ENCODE measurements at regions not wholly inside any gene's neighbourhood (a gene's known extent, or its start where the extent isn't known, plus 50 kb on each side); places are given as distances from the start of the nearest gene placed in this dataset.
"Not testable (repeated sequence)": the region's sequence is repeated elsewhere in the genome, so short reads cannot be mapped to it uniquely, and the experiment has no call there.

DNA sequence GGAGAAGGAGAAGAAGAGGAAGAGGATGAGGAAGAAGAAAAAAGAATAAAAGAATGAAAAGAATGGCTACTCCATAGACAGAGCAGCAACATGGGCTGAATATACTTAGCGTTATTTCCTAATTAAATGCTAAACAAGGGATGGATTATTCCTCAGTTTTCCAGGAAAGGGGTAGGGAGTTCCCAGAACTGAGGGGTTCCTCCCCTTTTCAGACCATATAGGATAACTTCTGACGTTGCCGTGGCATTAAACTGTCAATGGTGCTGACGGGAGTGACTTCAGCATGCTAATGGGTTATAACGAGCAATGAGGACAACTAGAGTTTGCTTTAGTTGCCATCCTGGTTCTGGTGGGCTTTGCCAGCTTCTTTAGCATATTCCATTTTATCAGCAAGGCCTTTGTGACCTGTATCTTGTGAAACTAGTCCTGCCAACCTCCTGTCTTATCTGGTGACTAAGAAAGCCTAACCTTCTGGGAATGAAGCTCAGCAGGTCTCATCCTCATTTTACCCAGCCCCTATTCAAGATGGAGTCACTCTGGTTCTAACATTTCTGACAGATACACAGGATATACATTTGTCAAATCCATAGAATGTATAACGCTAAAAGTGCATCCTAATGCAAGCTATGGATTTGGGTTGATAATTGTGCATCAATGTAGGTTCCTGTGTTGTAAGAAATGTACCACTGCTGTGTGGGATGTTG lies 152.3 kb downstream of the MAIP1 start:
- no peak for DNase-seq (ENCODE audit: low read depth in 1 of 2, low spot score in 1 of 2)
- Histone ChIP-seq H3K4me3 (replicated peaks; ENCODE audit: insufficient read depth, low read length) (no peak overlapping the region), H3K27ac (replicated peaks) (no peak overlapping the region), H3K27me3 (ENCODE audit: insufficient read depth, poor library complexity, severe bottlenecking) (no peaks in the 10 kb centered on the region)
- TF ChIP-seq SPI1 (IDR thresholded peaks at IDR 0.05; ENCODE audit: borderline replicate concordance, low read depth) = no peak
- TF ChIP-seq, protein P1, sequence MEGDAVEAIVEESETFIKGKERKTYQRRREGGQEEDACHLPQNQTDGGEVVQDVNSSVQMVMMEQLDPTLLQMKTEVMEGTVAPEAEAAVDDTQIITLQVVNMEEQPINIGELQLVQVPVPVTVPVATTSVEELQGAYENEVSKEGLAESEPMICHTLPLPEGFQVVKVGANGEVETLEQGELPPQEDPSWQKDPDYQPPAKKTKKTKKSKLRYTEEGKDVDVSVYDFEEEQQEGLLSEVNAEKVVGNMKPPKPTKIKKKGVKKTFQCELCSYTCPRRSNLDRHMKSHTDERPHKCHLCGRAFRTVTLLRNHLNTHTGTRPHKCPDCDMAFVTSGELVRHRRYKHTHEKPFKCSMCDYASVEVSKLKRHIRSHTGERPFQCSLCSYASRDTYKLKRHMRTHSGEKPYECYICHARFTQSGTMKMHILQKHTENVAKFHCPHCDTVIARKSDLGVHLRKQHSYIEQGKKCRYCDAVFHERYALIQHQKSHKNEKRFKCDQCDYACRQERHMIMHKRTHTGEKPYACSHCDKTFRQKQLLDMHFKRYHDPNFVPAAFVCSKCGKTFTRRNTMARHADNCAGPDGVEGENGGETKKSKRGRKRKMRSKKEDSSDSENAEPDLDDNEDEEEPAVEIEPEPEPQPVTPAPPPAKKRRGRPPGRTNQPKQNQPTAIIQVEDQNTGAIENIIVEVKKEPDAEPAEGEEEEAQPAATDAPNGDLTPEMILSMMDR (IDR thresholded peaks at IDR 0.05; ENCODE audit: insufficient read depth, low read length) = no peak
- TF ChIP-seq POLR2AphosphoS5 (IDR thresholded peaks at IDR 0.05; ENCODE audit: low read depth) = no peak
- TF ChIP-seq, protein P2, sequence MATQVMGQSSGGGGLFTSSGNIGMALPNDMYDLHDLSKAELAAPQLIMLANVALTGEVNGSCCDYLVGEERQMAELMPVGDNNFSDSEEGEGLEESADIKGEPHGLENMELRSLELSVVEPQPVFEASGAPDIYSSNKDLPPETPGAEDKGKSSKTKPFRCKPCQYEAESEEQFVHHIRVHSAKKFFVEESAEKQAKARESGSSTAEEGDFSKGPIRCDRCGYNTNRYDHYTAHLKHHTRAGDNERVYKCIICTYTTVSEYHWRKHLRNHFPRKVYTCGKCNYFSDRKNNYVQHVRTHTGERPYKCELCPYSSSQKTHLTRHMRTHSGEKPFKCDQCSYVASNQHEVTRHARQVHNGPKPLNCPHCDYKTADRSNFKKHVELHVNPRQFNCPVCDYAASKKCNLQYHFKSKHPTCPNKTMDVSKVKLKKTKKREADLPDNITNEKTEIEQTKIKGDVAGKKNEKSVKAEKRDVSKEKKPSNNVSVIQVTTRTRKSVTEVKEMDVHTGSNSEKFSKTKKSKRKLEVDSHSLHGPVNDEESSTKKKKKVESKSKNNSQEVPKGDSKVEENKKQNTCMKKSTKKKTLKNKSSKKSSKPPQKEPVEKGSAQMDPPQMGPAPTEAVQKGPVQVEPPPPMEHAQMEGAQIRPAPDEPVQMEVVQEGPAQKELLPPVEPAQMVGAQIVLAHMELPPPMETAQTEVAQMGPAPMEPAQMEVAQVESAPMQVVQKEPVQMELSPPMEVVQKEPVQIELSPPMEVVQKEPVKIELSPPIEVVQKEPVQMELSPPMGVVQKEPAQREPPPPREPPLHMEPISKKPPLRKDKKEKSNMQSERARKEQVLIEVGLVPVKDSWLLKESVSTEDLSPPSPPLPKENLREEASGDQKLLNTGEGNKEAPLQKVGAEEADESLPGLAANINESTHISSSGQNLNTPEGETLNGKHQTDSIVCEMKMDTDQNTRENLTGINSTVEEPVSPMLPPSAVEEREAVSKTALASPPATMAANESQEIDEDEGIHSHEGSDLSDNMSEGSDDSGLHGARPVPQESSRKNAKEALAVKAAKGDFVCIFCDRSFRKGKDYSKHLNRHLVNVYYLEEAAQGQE (IDR thresholded peaks at IDR 0.05; ENCODE audit: insufficient replicate concordance, low read depth) = no peak
- no peak for TF ChIP-seq GABPA (IDR thresholded peaks at IDR 0.05; ENCODE audit: low read depth)

DNA sequence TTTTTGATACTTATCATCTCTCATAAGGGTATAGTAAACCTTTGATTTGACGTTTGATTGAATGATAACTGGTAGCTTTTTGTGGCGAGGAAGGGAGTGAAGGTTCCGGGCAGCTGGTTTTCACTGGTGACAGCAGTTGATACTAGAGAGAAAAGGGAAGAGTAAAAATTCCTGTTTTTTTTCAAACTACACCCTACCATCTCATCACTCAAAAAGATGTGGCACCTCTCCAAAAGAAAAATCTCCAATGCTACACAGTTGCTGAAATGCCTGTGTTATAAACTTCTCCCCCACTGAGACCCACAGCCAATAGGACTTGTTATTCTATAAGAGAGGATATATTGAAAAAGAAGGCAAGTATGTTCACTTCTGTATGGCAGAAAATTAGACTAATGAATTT lies 154.0 kb downstream of the MAIP1 start:
- TF ChIP-seq, protein P1 (IDR thresholded peaks at IDR 0.05; ENCODE audit: insufficient read depth, low read length) = no peak
- TF ChIP-seq GABPA (IDR thresholded peaks at IDR 0.05; ENCODE audit: low read depth) = no peak
- TF ChIP-seq POLR2AphosphoS5 (IDR thresholded peaks at IDR 0.05; ENCODE audit: low read depth) = no peak
- TF ChIP-seq, protein P2 (IDR thresholded peaks at IDR 0.05; ENCODE audit: insufficient replicate concordance, low read depth) = no peak
- TF ChIP-seq SPI1 (IDR thresholded peaks at IDR 0.05; ENCODE audit: borderline replicate concordance, low read depth) = no peak
- no peak for DNase-seq (ENCODE audit: low read depth in 1 of 2, low spot score in 1 of 2)
- Histone ChIP-seq H3K27ac (replicated peaks) (no peak overlapping the region), H3K27me3 (ENCODE audit: insufficient read depth, poor library complexity, severe bottlenecking) (no peaks in the 10 kb centered on the region), H3K4me3 (replicated peaks; ENCODE audit: insufficient read depth, low read length) (no peak overlapping the region)

DNA sequence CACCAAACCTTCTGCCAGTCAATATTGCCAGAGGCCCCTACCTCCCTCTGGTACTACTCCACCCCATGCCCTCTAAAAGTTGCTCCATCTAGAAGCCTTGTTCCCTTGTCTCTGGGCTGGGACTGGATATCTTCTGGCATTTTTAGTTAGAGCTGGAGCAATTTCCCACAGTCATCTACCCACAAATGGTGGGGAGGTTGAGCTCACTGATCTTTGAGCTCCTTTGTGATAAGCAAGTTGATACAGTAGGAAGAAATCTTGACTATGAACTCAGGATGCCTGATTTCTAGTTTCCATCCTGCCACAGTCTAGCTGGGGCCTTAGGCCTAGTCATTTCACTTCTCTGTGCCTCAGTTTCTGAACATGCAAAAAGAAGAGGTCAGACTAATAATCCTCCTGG lies 155.0 kb downstream of the MAIP1 start:
- Histone ChIP-seq H3K27ac (replicated peaks) (no peak overlapping the region), H3K4me3 (replicated peaks; ENCODE audit: insufficient read depth, low read length) (no peak overlapping the region), H3K27me3 (ENCODE audit: insufficient read depth, poor library complexity, severe bottlenecking) (no peaks in the 10 kb centered on the region)
- no peak for DNase-seq (ENCODE audit: low read depth in 1 of 2, low spot score in 1 of 2)
- TF ChIP-seq POLR2AphosphoS5 (IDR thresholded peaks at IDR 0.05; ENCODE audit: low read depth) (no peak), SPI1 (IDR thresholded peaks at IDR 0.05; ENCODE audit: borderline replicate concordance, low read depth) (no peak), GABPA (IDR thresholded peaks at IDR 0.05; ENCODE audit: low read depth) (no peak)
- TF ChIP-seq, protein P1 (IDR thresholded peaks at IDR 0.05; ENCODE audit: insufficient read depth, low read length) = no peak
- TF ChIP-seq, protein P2 (IDR thresholded peaks at IDR 0.05; ENCODE audit: insufficient replicate concordance, low read depth) = no peak

DNA sequence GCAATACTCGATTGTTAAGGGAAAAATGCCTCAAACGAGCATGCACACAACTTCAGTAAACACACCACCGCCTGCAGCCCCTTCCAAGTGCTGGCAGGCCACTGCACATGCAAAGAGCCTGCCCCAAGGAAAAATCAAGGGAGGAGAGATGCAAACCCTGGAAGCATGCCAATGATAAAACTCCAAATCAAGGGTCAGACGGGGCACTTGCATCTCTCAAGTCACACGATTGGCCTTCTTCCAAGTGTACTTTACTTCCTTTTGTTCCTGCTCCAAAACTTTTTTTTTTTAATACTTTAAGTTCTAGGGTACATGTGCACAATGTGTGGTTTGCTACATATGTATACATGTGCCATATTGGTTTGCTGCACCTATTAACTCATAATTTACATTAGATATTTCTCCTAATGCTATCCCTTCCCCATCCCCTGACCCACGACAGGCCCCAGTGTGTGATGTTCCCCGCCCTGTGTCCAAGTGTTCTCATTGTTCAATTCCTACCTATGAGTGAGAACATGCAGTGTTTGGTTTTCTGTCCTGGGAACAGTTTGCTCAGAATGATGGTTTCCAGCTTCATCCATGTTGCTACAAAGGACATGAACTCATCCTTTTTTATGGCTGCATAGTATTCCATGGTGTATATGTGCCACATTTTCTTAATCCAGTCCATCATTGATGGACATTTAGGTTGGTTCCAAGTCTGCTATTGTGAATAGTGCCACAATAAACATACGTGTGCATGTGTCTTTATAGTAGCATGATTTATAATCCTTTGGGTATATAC lies 157.8 kb downstream of the MAIP1 start:
- not testable (repeated sequence) for H3K27me3 ChIP-seq (ENCODE audit: insufficient read depth, poor library complexity, severe bottlenecking); H3K27ac ChIP-seq (replicated peaks); DNase-seq (ENCODE audit: low read depth in 1 of 2, low spot score in 1 of 2); H3K4me3 ChIP-seq (replicated peaks; ENCODE audit: insufficient read depth, low read length)

All from HL-60 (cell line).